ENCODE measurements at regions not wholly inside any gene's neighbourhood (a gene's known extent, or its start where the extent isn't known, plus 50 kb on each side); places are given as distances from the start of the nearest gene placed in this dataset.

DNA sequence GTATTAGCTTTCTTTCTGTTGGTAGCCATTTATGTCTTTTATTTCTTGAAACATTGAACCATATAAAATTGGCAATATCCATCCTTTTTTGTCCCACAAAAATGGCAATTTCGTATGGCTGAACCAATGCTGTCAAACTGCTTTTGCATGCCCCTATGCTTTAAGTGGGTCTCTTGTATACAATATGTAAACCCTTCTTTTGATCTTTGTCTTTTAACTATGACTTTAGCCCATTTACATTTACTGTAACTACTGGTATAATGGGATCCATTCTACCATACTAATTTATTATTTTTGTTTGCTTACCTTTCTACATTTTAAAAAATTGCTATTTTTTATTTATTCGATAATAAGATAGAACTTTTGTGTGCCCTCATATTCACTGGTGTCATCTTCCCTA lies 93.4 kb downstream of the TENT4A start:
- TF ChIP-seq, protein P1, sequence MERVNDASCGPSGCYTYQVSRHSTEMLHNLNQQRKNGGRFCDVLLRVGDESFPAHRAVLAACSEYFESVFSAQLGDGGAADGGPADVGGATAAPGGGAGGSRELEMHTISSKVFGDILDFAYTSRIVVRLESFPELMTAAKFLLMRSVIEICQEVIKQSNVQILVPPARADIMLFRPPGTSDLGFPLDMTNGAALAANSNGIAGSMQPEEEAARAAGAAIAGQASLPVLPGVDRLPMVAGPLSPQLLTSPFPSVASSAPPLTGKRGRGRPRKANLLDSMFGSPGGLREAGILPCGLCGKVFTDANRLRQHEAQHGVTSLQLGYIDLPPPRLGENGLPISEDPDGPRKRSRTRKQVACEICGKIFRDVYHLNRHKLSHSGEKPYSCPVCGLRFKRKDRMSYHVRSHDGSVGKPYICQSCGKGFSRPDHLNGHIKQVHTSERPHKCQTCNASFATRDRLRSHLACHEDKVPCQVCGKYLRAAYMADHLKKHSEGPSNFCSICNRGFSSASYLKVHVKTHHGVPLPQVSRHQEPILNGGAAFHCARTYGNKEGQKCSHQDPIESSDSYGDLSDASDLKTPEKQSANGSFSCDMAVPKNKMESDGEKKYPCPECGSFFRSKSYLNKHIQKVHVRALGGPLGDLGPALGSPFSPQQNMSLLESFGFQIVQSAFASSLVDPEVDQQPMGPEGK (CRISPR knock-in tag; IDR thresholded peaks at IDR 0.05; ENCODE audit: borderline replicate concordance), result no peak
- no peak for TF ChIP-seq ZNF8 (CRISPR knock-in tag; IDR thresholded peaks at IDR 0.05)
- no peak for TF ChIP-seq GLIS3 (CRISPR knock-in tag; IDR thresholded peaks at IDR 0.05)
- TF ChIP-seq ESRRG (CRISPR knock-in tag; IDR thresholded peaks at IDR 0.05), result no peak
- TF ChIP-seq ZFP3 (CRISPR knock-in tag; IDR thresholded peaks at IDR 0.05), result no peak
- TF ChIP-seq ZNF565 (CRISPR knock-in tag; conservative IDR thresholded peaks at IDR 0.05; ENCODE audit: low read depth), result no peak
- TF ChIP-seq ZFP30 (CRISPR knock-in tag; IDR thresholded peaks at IDR 0.05), result no peak
- TF ChIP-seq ARNTL (CRISPR knock-in tag; IDR thresholded peaks at IDR 0.05; ENCODE audit: borderline replicate concordance, low read depth), result no peak
- TF ChIP-seq PPARA (CRISPR knock-in tag; IDR thresholded peaks at IDR 0.05; ENCODE audit: borderline replicate concordance), result no peak
- TF ChIP-seq OSR1 (CRISPR knock-in tag; IDR thresholded peaks at IDR 0.05), result no peak
- no peak for TF ChIP-seq BACH2 (CRISPR knock-in tag; IDR thresholded peaks at IDR 0.05; ENCODE audit: borderline replicate concordance)
